ENCODE measurements at regions not wholly inside any gene's neighbourhood (a gene's known extent, or its start where the extent isn't known, plus 50 kb on each side); places are given as distances from the start of the nearest gene placed in this dataset.

- TF ChIP-seq EP300 (IDR thresholded peaks at IDR 0.05; ENCODE audit: borderline replicate concordance): no peak
- no peak for TF ChIP-seq CREB1 (IDR thresholded peaks at IDR 0.05; ENCODE audit: low read depth)
- TF ChIP-seq NFIC (IDR thresholded peaks at IDR 0.05): no peak
- no peak for TF ChIP-seq USF1 (IDR thresholded peaks at IDR 0.05)
- no peak for TF ChIP-seq YY1 (IDR thresholded peaks at IDR 0.05; ENCODE audit: low read depth)
- no peak for TF ChIP-seq MAX (IDR thresholded peaks at IDR 0.05)
- no peak for TF ChIP-seq REST (IDR thresholded peaks at IDR 0.05; ENCODE audit: low read depth)
- TF ChIP-seq RAD21 (IDR thresholded peaks at IDR 0.05; ENCODE audit: low read depth): no peak
These were observed 102.6 kb upstream of the SATB1 start for GRCh38 chr3:18527691-18528090.

All from Ishikawa (cell line).